Naive thymus-derived CD8-positive, alpha-beta T cell (primary cell): ENCODE measurements at regions not wholly inside any gene's neighbourhood (a gene's known extent, or its start where the extent isn't known, plus 50 kb on each side); places are given as distances from the start of the nearest gene placed in this dataset.
A peak's percentile ranks its signal among the peaks of the same experiment; 100 is the strongest.
"Not testable (repeated sequence)": the region's sequence is repeated elsewhere in the genome, so short reads cannot be mapped to it uniquely, and the experiment has no call there.

Experiments
- ATAC-seq, 2 donors: fragments of 150-1000 bp; cut with Tn5 transposase in 1 of 2; sonication (Bioruptor Pico), chemical (Tn5 transposase) in 1 of 2; 1 replicate in 1 of 2; 2 replicates in 1 of 2; pipeline ENCODE4 v1.10.0; 2021; ENCODE audit warnings: mild to moderate bottlenecking in 2 of 2, moderate library complexity in 2 of 2
- POLR2A ChIA-PET: fragments of 350-600 bp; sonication (Branson Sonifier 250); formaldehyde crosslinking; loops from one replicate; lab custom pipeline; 2021; ENCODE audit warnings: antibody characterized with exemption; lab: Charles Lee
- DNase-seq, 10 donors: peaks; one replicate each; pipeline versions ENCODE4 v3.0.0 to v3.0.0-alpha.2; 2020 to 2022
- H3K27ac Mint-ChIP-seq, 10 donors: one replicate each; pipeline ENCODE4 v1.8.0; 2020 to 2022; ENCODE audit warnings: mild to moderate bottlenecking in 10 of 10, mixed read lengths in 10 of 10, moderate library complexity in 4 of 10, inconsistent platforms in 1 of 10
- H3K27me3 Mint-ChIP-seq, 5 donors: one replicate each; pipeline ENCODE4 v1.8.0; 2021 to 2022; ENCODE audit warnings: mixed read lengths in 5 of 5
- H3K36me3 Mint-ChIP-seq, 3 donors: one replicate each; pipeline ENCODE4 v1.8.0; 2020 to 2022; ENCODE audit warnings: mixed read lengths in 3 of 3, mild to moderate bottlenecking in 2 of 3, inconsistent platforms in 1 of 3
- H3K4me1 Mint-ChIP-seq, 4 donors: one replicate each; pipeline ENCODE4 v1.8.0; 2021 to 2022; ENCODE audit warnings: mixed read lengths in 4 of 4
- H3K4me3 Mint-ChIP-seq, 10 donors: one replicate each; pipeline ENCODE4 v1.8.0; 2020 to 2022; ENCODE audit warnings: mild to moderate bottlenecking in 10 of 10, mixed read lengths in 10 of 10, moderate library complexity in 6 of 10, inconsistent platforms in 1 of 10
- H3K9me3 Mint-ChIP-seq, 9 donors: one replicate each; pipeline ENCODE4 v1.8.0; 2020 to 2022; ENCODE audit warnings: mixed read lengths in 9 of 9, mild to moderate bottlenecking in 3 of 9, inconsistent platforms in 1 of 9, moderate library complexity in 1 of 9

- H3K9me3 Mint-ChIP-seq: peaks cover 0 to 43% (median 15%) of the 10 kb centered on the region in 9 donors
- H3K27me3 Mint-ChIP-seq: peaks cover 1 to 12% (median 7%) of the 10 kb centered on the region in 5 donors
- H3K36me3 Mint-ChIP-seq: peaks cover 0 to 44% (median 9%) of the 10 kb centered on the region in 3 donors
- H3K27ac Mint-ChIP-seq: no peak overlapping the region
- no peak for DNase-seq
- no peak for ATAC-seq
- H3K4me3 Mint-ChIP-seq: no peak overlapping the region
- POLR2A ChIA-PET: no interaction called here
- peaks cover 0 to 4% (median 0%) of the 10 kb centered on the region in 4 donors for H3K4me1 Mint-ChIP-seq
These were observed 235.3 kb downstream of the BUB3 start for GRCh38 chr10:123389520-123389919.

- H3K27me3 Mint-ChIP-seq: peaks cover 1 to 12% (median 7%) of the 10 kb centered on the region in 5 donors
- H3K27ac Mint-ChIP-seq: no peak overlapping the region
- peaks cover 0 to 41% (median 9%) of the 10 kb centered on the region in 3 donors for H3K36me3 Mint-ChIP-seq
- no peak for DNase-seq
- peaks cover 0 to 43% (median 16%) of the 10 kb centered on the region in 9 donors for H3K9me3 Mint-ChIP-seq
- POLR2A ChIA-PET: no interaction called here
- H3K4me1 Mint-ChIP-seq: peaks cover 0 to 4% (median 0%) of the 10 kb centered on the region in 4 donors
- ATAC-seq: no peak
- no peak overlapping the region for H3K4me3 Mint-ChIP-seq
These were observed 236.1 kb downstream of the BUB3 start for GRCh38 chr10:123390332-123390731.

GRCh38 chr10:123390874-123391273 lies 236.7 kb downstream of the BUB3 start:
- H3K27ac Mint-ChIP-seq: no peak overlapping the region
- peaks cover 0 to 4% (median 0%) of the 10 kb centered on the region in 4 donors for H3K4me1 Mint-ChIP-seq
- POLR2A ChIA-PET: no interaction called here
- peaks cover 0 to 40% (median 17%) of the 10 kb centered on the region in 9 donors for H3K9me3 Mint-ChIP-seq
- DNase-seq (no peak), ATAC-seq (no peak)
- H3K27me3 Mint-ChIP-seq: peaks cover under 1 to 12% (median 7%) of the 10 kb centered on the region in 5 donors
- H3K36me3 Mint-ChIP-seq: peaks cover 0 to 39% (median 9%) of the 10 kb centered on the region in 3 donors
- no peak overlapping the region for H3K4me3 Mint-ChIP-seq

GRCh38 chr10:123391275-123392028 lies 237.2 kb downstream of the BUB3 start:
- POLR2A ChIA-PET: no interaction called here
- Mint-ChIP-seq H3K9me3 (peaks cover 0 to 35% (median 13%) of the 10 kb centered on the region in 9 donors), H3K36me3 (peaks cover 0 to 34% (median 9%) of the 10 kb centered on the region in 3 donors), H3K4me3 (no peak overlapping the region), H3K4me1 (peaks cover 0 to 4% (median 0%) of the 10 kb centered on the region in 4 donors), H3K27ac (peak overlapping the region in 2 of 10 donors; percentile 8 to 62), H3K27me3 (peaks cover 0 to 12% (median 7%) of the 10 kb centered on the region in 5 donors)
- DNase-seq (no peak), ATAC-seq (no peak)

GRCh38 chr10:123392182-123392963 lies 238.2 kb downstream of the BUB3 start:
- no peak overlapping the region for H3K27ac Mint-ChIP-seq
- POLR2A ChIA-PET: no interaction called here
- H3K9me3 Mint-ChIP-seq: peaks cover 0 to 25% (median 8%) of the 10 kb centered on the region in 9 donors
- H3K4me3 Mint-ChIP-seq: no peak overlapping the region
- H3K36me3 Mint-ChIP-seq: peaks cover 0 to 24% (median 6%) of the 10 kb centered on the region in 3 donors
- H3K27me3 Mint-ChIP-seq: peaks cover 0 to 9% (median 3%) of the 10 kb centered on the region in 5 donors
- DNase-seq (no peak), ATAC-seq (no peak)
- peaks cover 0 to 4% (median 0%) of the 10 kb centered on the region in 4 donors for H3K4me1 Mint-ChIP-seq

- H3K4me3 Mint-ChIP-seq: no peak overlapping the region
- H3K27me3 Mint-ChIP-seq: peaks cover 0 to 7% (median 3%) of the 10 kb centered on the region in 5 donors
- no peak overlapping the region for H3K27ac Mint-ChIP-seq
- DNase-seq (no peak), ATAC-seq (no peak)
- POLR2A ChIA-PET: no interaction called here
- peaks cover 0 to 19% (median 2%) of the 10 kb centered on the region in 3 donors for H3K36me3 Mint-ChIP-seq
- H3K9me3 Mint-ChIP-seq: peaks cover 0 to 20% (median 5%) of the 10 kb centered on the region in 9 donors
- peaks cover 0 to 4% (median 0%) of the 10 kb centered on the region in 4 donors for H3K4me1 Mint-ChIP-seq
These were observed 239.0 kb downstream of the BUB3 start for GRCh38 chr10:123393170-123393569.

- POLR2A ChIA-PET: no interaction called here
- ATAC-seq (no peak), DNase-seq (no peak)
- Mint-ChIP-seq H3K4me3 (no peak overlapping the region), H3K9me3 (peaks cover 0 to 11% (median 3%) of the 10 kb centered on the region in 9 donors), H3K27ac (no peak overlapping the region), H3K4me1 (peaks cover 0 to 4% (median 0%) of the 10 kb centered on the region in 4 donors), H3K27me3 (peaks cover 0 to 7% (median 0%) of the 10 kb centered on the region in 5 donors), H3K36me3 (peaks cover 0 to 8% (median 1%) of the 10 kb centered on the region in 3 donors)
These were observed 240.2 kb downstream of the BUB3 start for GRCh38 chr10:123394382-123394781.

GRCh38 chr10:123395234-123395633 lies 241.0 kb downstream of the BUB3 start:
- ATAC-seq, H3K4me1 Mint-ChIP-seq, H3K27ac Mint-ChIP-seq, H3K4me3 Mint-ChIP-seq, DNase-seq, H3K9me3 Mint-ChIP-seq, POLR2A ChIA-PET, H3K36me3 Mint-ChIP-seq: not testable (repeated sequence)
- H3K27me3 Mint-ChIP-seq: peaks cover 0 to 13% (median 0%) of the 10 kb centered on the region in 5 donors

- H3K27ac Mint-ChIP-seq: no peak overlapping the region
- POLR2A ChIA-PET: no interaction called here
- DNase-seq (no peak), ATAC-seq (no peak)
- peaks cover 0 to 10% (median 3%) of the 10 kb centered on the region in 9 donors for H3K9me3 Mint-ChIP-seq
- peaks cover 0 to 13% (median 0%) of the 10 kb centered on the region in 5 donors for H3K27me3 Mint-ChIP-seq
- H3K4me1 Mint-ChIP-seq: peaks cover 0 to 4% (median 0%) of the 10 kb centered on the region in 4 donors
- no peak overlapping the region for H3K4me3 Mint-ChIP-seq
- H3K36me3 Mint-ChIP-seq: peaks cover 0 to 6% (median 0%) of the 10 kb centered on the region in 3 donors
These were observed 241.7 kb downstream of the BUB3 start for GRCh38 chr10:123395906-123396305.

- POLR2A ChIA-PET: no interaction called here
- DNase-seq (no peak), ATAC-seq (no peak)
- Mint-ChIP-seq H3K9me3 (peaks cover 0 to 11% (median 3%) of the 10 kb centered on the region in 9 donors), H3K36me3 (peaks cover 0 to 6% (median 0%) of the 10 kb centered on the region in 3 donors), H3K27me3 (peaks cover 0 to 7% (median 0%) of the 10 kb centered on the region in 5 donors), H3K27ac (no peak overlapping the region), H3K4me3 (no peak overlapping the region), H3K4me1 (peaks cover 0 to 8% (median 0%) of the 10 kb centered on the region in 4 donors)
These were observed 244.0 kb downstream of the BUB3 start for GRCh38 chr10:123398180-123398591.

- H3K36me3 Mint-ChIP-seq: peaks cover 0 to 9% (median 0%) of the 10 kb centered on the region in 3 donors
- no peak overlapping the region for H3K4me3 Mint-ChIP-seq
- POLR2A ChIA-PET: no interaction called here
- DNase-seq (no peak), ATAC-seq (no peak)
- H3K27me3 Mint-ChIP-seq: peaks cover 0 to 7% (median 0%) of the 10 kb centered on the region in 5 donors
- peaks cover 0 to 17% (median 5%) of the 10 kb centered on the region in 9 donors for H3K9me3 Mint-ChIP-seq
- peaks cover 0 to 10% (median 0%) of the 10 kb centered on the region in 4 donors for H3K4me1 Mint-ChIP-seq
- no peak overlapping the region for H3K27ac Mint-ChIP-seq
These were observed 244.6 kb downstream of the BUB3 start for GRCh38 chr10:123398756-123399155.

GRCh38 chr10:123399276-123399839 lies 245.2 kb downstream of the BUB3 start:
- POLR2A ChIA-PET: no interaction called here
- peaks cover 0 to 10% (median 0%) of the 10 kb centered on the region in 4 donors for H3K4me1 Mint-ChIP-seq
- no peak for ATAC-seq

More at GRCh38 chr10:123399276-123399839, 245.2 kb downstream of the BUB3 start:
- H3K27ac Mint-ChIP-seq: peak overlapping the region in 1 of 10 donors; percentile 5
- H3K27me3 Mint-ChIP-seq: peaks cover 0 to 7% (median 0%) of the 10 kb centered on the region in 5 donors
- H3K9me3 Mint-ChIP-seq: peaks cover 2 to 23% (median 5%) of the 10 kb centered on the region in 9 donors
- no peak overlapping the region for H3K4me3 Mint-ChIP-seq
- DNase-seq: no peak
- H3K36me3 Mint-ChIP-seq: peaks cover 0 to 12% (median under 1%) of the 10 kb centered on the region in 3 donors
